Keratinocyte (primary cell): ENCODE measurements at regions not wholly inside any gene's neighbourhood (a gene's known extent, or its start where the extent isn't known, plus 50 kb on each side); places are given as distances from the start of the nearest gene placed in this dataset.

ENCODE experiments used
- DNase-seq: peaks from one replicate; pipeline ENCODE4 v3.0.0-alpha.2; 2011; ENCODE audit warnings: low read depth, missing footprints, low spot score
- FAIRE-seq: peaks from 2 replicates; lab custom pipeline; 2011; peaks lifted over from hg19 to GRCh38; lab: Jason Lieb, UNC
- H2AFZ ChIP-seq: 2 replicates; pipeline ENCODE4 v1.6.0; 2012; ENCODE audit warnings: low read length, control low read depth, inconsistent platforms; ENCODE audit not compliant: control insufficient read depth
- H3K27ac ChIP-seq: 2 replicates; pipeline ENCODE4 v1.5.1; 2011; ENCODE audit warnings: low read length; ENCODE audit not compliant: control insufficient read depth, insufficient read depth
- H3K27me3 ChIP-seq: 3 replicates; pipeline ENCODE4 v1.6.0; 2011; ENCODE audit warnings: low read length; ENCODE audit not compliant: control insufficient read depth, insufficient read depth; ENCODE audit errors: extremely low read depth
- H3K36me3 ChIP-seq, 2 experiments: 2 replicates in 1 of 2; 3 replicates in 1 of 2; pipeline ENCODE4 v1.5.1; 2011; ENCODE audit warnings: low read length in 2 of 2, mild to moderate bottlenecking in 1 of 2; ENCODE audit not compliant: control insufficient read depth in 2 of 2, insufficient read depth in 2 of 2; ENCODE audit errors: extremely low read depth in 1 of 2
- H3K4me1 ChIP-seq: 3 replicates; pipeline ENCODE4 v1.5.1; 2011; ENCODE audit warnings: low read length; ENCODE audit not compliant: control insufficient read depth, insufficient read depth; ENCODE audit errors: extremely low read depth
- H3K4me2 ChIP-seq: 3 replicates; pipeline ENCODE4 v1.6.0; 2011; ENCODE audit warnings: low read depth, low read length; ENCODE audit not compliant: control insufficient read depth, insufficient read depth; ENCODE audit errors: extremely low read depth
- H3K4me3 ChIP-seq, 3 experiments: fragments of 200-600 bp in 1 of 3; sonication (generic) in 1 of 3; 2 replicates in 2 of 3; 3 replicates in 1 of 3; pipeline ENCODE4 v1.5.1; 2011 to 2016; ENCODE audit warnings: low read length in 3 of 3, mild to moderate bottlenecking in 3 of 3, control low read depth in 2 of 3, inconsistent platforms in 1 of 3, low read depth in 1 of 3, mixed read lengths in 1 of 3, mixed run types in 1 of 3, moderate library complexity in 1 of 3; ENCODE audit not compliant: control insufficient read depth in 2 of 3, insufficient read depth in 2 of 3; ENCODE audit errors: extremely low read depth in 1 of 3
- H3K79me2 ChIP-seq: 2 replicates; pipeline ENCODE4 v1.6.0; 2012; ENCODE audit warnings: low read length; ENCODE audit not compliant: control insufficient read depth, insufficient read depth
- H3K9ac ChIP-seq: 3 replicates; pipeline ENCODE4 v1.6.0; 2011; ENCODE audit warnings: low read length; ENCODE audit not compliant: control insufficient read depth, insufficient read depth; ENCODE audit errors: extremely low read depth
- H3K9me1 ChIP-seq: 3 replicates; pipeline ENCODE4 v1.6.0; 2011; ENCODE audit warnings: low read length; ENCODE audit not compliant: control insufficient read depth, insufficient read depth; ENCODE audit errors: extremely low read depth
- H3K9me3 ChIP-seq: 2 replicates; pipeline ENCODE4 v1.5.1; 2012; ENCODE audit warnings: low read depth, low read length; ENCODE audit not compliant: control insufficient read depth
- H4K20me1 ChIP-seq: 3 replicates; pipeline ENCODE4 v1.6.0; 2011; ENCODE audit warnings: low read length; ENCODE audit not compliant: control insufficient read depth, insufficient read depth; ENCODE audit errors: extremely low read depth
- CTCF ChIP-seq, 3 experiments: IDR thresholded peaks in 1 of 3; conservative IDR thresholded peaks in 1 of 3; optimal IDR thresholded peaks in 1 of 3; 2 replicates in 2 of 3; 3 replicates in 1 of 3; pipeline versions ENCODE3 to v1.5.1; 2011; ENCODE audit warnings: low read length in 3 of 3, mild to moderate bottlenecking in 3 of 3, moderate library complexity in 2 of 3, control low read depth in 1 of 3, inconsistent platforms in 1 of 3; ENCODE audit not compliant: insufficient read depth in 2 of 3; ENCODE audit errors: extremely low read depth in 1 of 3
- EZH2 ChIP-seq: IDR thresholded peaks from one replicate; pipeline ENCODE4 v1.6.1; 2012; ENCODE audit warnings: inconsistent platforms, mild to moderate bottlenecking, low read length, moderate library complexity
- dilution Hi-C: fragments of 300-500 bp; cut with MboI; formaldehyde crosslinking; loops from one replicate; pipeline ENCODE4 v1.7.0; 2020; ENCODE audit warnings: low sequenced_read_pairs; ENCODE audit not compliant: extremely low pct_ligation_motif_present

- Histone ChIP-seq H3K4me1 (no peaks in the 10 kb centered on the region), H3K79me2 (no peaks in the 10 kb centered on the region), H3K27me3 (peaks cover 3% of the 10 kb centered on the region), H3K36me3 (no peaks in the 10 kb centered on the region), H3K4me3 (no peak overlapping the region), H3K9ac (no peak overlapping the region), H3K9me1 (no peaks in the 10 kb centered on the region), H2AFZ (no peak overlapping the region), H3K27ac (no peak overlapping the region), H4K20me1 (no peaks in the 10 kb centered on the region), H3K9me3 (no peaks in the 10 kb centered on the region), H3K4me2 (no peak overlapping the region)
- dilution Hi-C loops = no loop called here
- no peak for TF ChIP-seq EZH2
- TF ChIP-seq CTCF (optimal IDR thresholded peaks at IDR 0.05 in 1 of 3, IDR thresholded peaks at IDR 0.05 in 1 of 3, conservative IDR thresholded peaks at IDR 0.05 in 1 of 3; ENCODE audit: extremely low read depth in 1 of 3, insufficient read depth in 2 of 3, low read length in 3 of 3) = no peak
- DNase-seq = no peak
- FAIRE-seq = no peak
Measured at GRCh38 chr2:145161656-145162055, 641.7 kb upstream of the ZEB2 start.

GRCh38 chr2:145160855-145161254 is 640.9 kb upstream of the ZEB2 start:
- Histone ChIP-seq H3K27me3 (peaks cover 3% of the 10 kb centered on the region), H3K4me3 (no peak overlapping the region), H2AFZ (no peak overlapping the region), H3K4me2 (no peak overlapping the region), H4K20me1 (no peaks in the 10 kb centered on the region), H3K9ac (no peak overlapping the region), H3K27ac (no peak overlapping the region), H3K79me2 (no peaks in the 10 kb centered on the region), H3K9me1 (no peaks in the 10 kb centered on the region), H3K4me1 (no peaks in the 10 kb centered on the region), H3K36me3 (no peaks in the 10 kb centered on the region), H3K9me3 (no peaks in the 10 kb centered on the region)
- FAIRE-seq (no peak), DNase-seq (no peak)
- TF ChIP-seq CTCF (optimal IDR thresholded peaks at IDR 0.05 in 1 of 3, IDR thresholded peaks at IDR 0.05 in 1 of 3, conservative IDR thresholded peaks at IDR 0.05 in 1 of 3; ENCODE audit: extremely low read depth in 1 of 3, insufficient read depth in 2 of 3, low read length in 3 of 3) (no peak), EZH2 (no peak)
- dilution Hi-C loops = no loop called here
